HepG2 (cell line): ENCODE measurements at regions not wholly inside any gene's neighbourhood (a gene's known extent, or its start where the extent isn't known, plus 50 kb on each side); places are given as distances from the start of the nearest gene placed in this dataset.

ENCODE experiments used
- MIER2 ChIP-seq: IDR thresholded peaks from 2 replicates; pipeline ENCODE4 v1.6.1; 2016; ENCODE audit warnings: missing biosample characterization, missing genetic modification reagents
- MTF2 ChIP-seq: sonication (generic); formaldehyde crosslinking; IDR thresholded peaks from 2 replicates; pipeline ENCODE4 v1.5.0; 2020; ENCODE audit warnings: missing genetic modification reagents, borderline replicate concordance
- RFX3 ChIP-seq: IDR thresholded peaks from 2 replicates; pipeline ENCODE4 v1.6.1; 2016; ENCODE audit warnings: missing biosample characterization, missing genetic modification reagents
- TBP ChIP-seq: sonication (generic); formaldehyde crosslinking; IDR thresholded peaks from 2 replicates; pipeline ENCODE4 v1.5.0; 2020; ENCODE audit warnings: missing genetic modification reagents
- ZC3H4 ChIP-seq: sonication (generic); formaldehyde crosslinking; IDR thresholded peaks from 2 replicates; pipeline ENCODE4 v1.4.0; 2020; ENCODE audit warnings: missing genetic modification reagents, borderline replicate concordance
- ZNF296 ChIP-seq: sonication (generic); formaldehyde crosslinking; conservative IDR thresholded peaks from 2 replicates; pipeline ENCODE4 v1.5.0; 2020; ENCODE audit warnings: mild to moderate bottlenecking, missing genetic modification reagents
- ZNF556 ChIP-seq: sonication (generic); formaldehyde crosslinking; IDR thresholded peaks from 2 replicates; pipeline ENCODE4 v1.4.0; 2020; ENCODE audit warnings: mild to moderate bottlenecking, missing genetic modification reagents, borderline replicate concordance
- ZNF776 ChIP-seq: sonication (generic); formaldehyde crosslinking; IDR thresholded peaks from 2 replicates; pipeline ENCODE4 v1.4.0; 2020; ENCODE audit warnings: mild to moderate bottlenecking, missing genetic modification reagents
- ZNF777 ChIP-seq: sonication (generic); formaldehyde crosslinking; IDR thresholded peaks from 2 replicates; pipeline ENCODE4 v1.4.0; 2020; ENCODE audit warnings: missing genetic modification reagents
- ZNF878 ChIP-seq: sonication (generic); formaldehyde crosslinking; IDR thresholded peaks from 2 replicates; pipeline ENCODE4 v1.8.1; 2023; ENCODE audit warnings: mild to moderate bottlenecking, missing genetic modification reagents, moderate library complexity
- TF ChIP-seq, protein P1 (sequence below): sonication (generic); formaldehyde crosslinking; IDR thresholded peaks from 2 replicates; pipeline ENCODE4 v1.4.0; 2020; ENCODE audit warnings: mild to moderate bottlenecking, missing genetic modification reagents
- TF ChIP-seq, protein P2 (sequence below): IDR thresholded peaks from 2 replicates; pipeline ENCODE4 v1.6.1; 2012; ENCODE audit warnings: low read length, improper control_type of control experiment
- TF ChIP-seq, protein P3 (sequence below): sonication (generic); formaldehyde crosslinking; IDR thresholded peaks from 2 replicates; pipeline ENCODE4 v1.4.0; 2020; ENCODE audit warnings: mild to moderate bottlenecking, missing genetic modification reagents
- TF ChIP-seq, protein P4 (sequence below): sonication (generic); formaldehyde crosslinking; IDR thresholded peaks from 2 replicates; pipeline ENCODE4 v1.9.0; 2021; ENCODE audit warnings: missing genetic modification reagents, borderline replicate concordance

GRCh38 chr13:73338389-73338788 is 279.6 kb downstream of the KLF5 start (continued):
- TF ChIP-seq, protein P1, sequence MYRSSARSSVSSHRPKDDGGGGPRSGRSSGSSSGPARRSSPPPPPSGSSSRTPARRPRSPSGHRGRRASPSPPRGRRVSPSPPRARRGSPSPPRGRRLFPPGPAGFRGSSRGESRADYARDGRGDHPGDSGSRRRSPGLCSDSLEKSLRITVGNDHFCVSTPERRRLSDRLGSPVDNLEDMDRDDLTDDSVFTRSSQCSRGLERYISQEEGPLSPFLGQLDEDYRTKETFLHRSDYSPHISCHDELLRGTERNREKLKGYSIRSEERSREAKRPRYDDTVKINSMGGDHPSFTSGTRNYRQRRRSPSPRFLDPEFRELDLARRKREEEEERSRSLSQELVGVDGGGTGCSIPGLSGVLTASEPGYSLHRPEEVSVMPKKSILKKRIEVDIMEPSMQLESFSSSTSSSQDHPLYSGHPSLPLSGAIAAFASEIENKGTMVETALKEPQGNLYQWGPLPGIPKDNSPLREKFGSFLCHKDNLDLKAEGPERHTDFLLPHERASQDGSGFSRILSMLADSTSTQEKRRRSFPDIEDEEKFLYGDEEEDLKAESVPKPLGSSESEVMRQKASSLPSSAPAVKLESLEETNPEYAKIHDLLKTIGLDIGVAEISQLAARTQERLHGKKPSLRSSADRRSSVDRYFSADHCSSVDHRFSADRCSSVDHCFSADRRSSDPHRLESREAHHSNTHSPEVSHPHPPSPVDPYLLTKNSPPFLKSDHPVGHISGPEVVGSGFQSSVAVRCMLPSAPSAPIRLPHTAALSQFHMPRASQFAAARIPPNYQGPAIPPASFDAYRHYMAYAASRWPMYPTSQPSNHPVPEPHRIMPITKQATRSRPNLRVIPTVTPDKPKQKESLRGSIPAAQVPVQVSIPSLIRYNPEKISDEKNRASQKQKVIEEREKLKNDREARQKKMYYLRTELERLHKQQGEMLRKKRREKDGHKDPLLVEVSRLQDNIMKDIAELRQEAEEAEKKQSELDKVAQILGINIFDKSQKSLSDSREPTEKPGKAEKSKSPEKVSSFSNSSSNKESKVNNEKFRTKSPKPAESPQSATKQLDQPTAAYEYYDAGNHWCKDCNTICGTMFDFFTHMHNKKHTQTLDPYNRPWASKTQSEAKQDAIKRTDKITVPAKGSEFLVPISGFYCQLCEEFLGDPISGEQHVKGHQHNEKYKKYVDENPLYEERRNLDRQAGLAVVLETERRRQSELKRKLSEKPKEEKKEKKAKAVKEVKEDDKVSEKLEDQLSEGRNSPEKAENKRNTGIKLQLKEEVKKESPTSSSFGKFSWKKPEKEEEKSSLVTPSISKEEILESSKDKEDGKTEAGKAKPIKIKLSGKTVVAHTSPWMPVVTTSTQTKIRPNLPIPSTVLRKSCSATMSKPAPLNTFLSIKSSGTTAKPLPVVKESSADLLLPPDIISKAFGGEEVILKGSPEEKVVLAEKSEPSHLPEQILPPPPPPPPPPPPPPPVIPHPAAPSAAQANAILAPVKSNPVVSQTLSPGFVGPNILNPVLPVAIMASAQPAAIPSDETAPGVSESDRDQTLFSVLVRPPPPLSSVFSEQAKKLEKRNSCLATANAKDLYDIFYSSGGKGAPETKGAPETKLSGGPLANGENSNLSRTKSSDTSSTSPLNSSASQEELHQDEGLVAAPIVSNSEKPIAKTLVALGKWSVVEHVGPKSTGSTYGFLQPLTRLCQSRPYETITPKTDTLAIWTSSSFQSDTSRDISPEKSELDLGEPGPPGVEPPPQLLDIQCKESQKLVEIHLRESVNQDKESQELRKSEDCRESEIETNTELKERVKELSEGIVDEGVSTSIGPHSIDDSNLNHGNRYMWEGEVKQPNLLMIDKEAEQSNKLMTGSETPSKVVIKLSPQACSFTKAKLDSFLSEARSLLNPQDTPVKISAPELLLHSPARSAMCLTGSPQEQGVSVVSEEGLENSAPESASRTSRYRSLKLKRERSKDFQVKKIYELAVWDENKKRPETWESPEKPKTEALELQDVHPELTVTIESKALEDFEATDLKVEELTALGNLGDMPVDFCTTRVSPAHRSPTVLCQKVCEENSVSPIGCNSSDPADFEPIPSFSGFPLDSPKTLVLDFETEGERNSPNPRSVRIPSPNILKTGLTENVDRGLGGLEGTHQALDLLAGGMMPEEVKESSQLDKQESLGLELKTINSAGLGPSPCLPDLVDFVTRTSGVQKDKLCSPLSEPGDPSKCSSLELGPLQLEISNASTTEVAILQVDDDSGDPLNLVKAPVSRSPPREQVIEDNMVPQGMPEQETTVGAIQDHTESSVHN (CRISPR knock-in tag): no peak
- no peak for TF ChIP-seq ZC3H4 (CRISPR knock-in tag)
- TF ChIP-seq, protein P2, sequence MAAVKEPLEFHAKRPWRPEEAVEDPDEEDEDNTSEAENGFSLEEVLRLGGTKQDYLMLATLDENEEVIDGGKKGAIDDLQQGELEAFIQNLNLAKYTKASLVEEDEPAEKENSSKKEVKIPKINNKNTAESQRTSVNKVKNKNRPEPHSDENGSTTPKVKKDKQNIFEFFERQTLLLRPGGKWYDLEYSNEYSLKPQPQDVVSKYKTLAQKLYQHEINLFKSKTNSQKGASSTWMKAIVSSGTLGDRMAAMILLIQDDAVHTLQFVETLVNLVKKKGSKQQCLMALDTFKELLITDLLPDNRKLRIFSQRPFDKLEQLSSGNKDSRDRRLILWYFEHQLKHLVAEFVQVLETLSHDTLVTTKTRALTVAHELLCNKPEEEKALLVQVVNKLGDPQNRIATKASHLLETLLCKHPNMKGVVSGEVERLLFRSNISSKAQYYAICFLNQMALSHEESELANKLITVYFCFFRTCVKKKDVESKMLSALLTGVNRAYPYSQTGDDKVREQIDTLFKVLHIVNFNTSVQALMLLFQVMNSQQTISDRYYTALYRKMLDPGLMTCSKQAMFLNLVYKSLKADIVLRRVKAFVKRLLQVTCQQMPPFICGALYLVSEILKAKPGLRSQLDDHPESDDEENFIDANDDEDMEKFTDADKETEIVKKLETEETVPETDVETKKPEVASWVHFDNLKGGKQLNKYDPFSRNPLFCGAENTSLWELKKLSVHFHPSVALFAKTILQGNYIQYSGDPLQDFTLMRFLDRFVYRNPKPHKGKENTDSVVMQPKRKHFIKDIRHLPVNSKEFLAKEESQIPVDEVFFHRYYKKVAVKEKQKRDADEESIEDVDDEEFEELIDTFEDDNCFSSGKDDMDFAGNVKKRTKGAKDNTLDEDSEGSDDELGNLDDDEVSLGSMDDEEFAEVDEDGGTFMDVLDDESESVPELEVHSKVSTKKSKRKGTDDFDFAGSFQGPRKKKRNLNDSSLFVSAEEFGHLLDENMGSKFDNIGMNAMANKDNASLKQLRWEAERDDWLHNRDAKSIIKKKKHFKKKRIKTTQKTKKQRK: no peak
- TF ChIP-seq ZNF296 (CRISPR knock-in tag): no peak
- no peak for TF ChIP-seq MTF2 (CRISPR knock-in tag)
- TF ChIP-seq TBP: no peak
- TF ChIP-seq, protein P3, sequence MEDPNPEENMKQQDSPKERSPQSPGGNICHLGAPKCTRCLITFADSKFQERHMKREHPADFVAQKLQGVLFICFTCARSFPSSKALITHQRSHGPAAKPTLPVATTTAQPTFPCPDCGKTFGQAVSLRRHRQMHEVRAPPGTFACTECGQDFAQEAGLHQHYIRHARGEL: no peak
- TF ChIP-seq ZNF776 (CRISPR knock-in tag): no peak
- TF ChIP-seq, protein P4, sequence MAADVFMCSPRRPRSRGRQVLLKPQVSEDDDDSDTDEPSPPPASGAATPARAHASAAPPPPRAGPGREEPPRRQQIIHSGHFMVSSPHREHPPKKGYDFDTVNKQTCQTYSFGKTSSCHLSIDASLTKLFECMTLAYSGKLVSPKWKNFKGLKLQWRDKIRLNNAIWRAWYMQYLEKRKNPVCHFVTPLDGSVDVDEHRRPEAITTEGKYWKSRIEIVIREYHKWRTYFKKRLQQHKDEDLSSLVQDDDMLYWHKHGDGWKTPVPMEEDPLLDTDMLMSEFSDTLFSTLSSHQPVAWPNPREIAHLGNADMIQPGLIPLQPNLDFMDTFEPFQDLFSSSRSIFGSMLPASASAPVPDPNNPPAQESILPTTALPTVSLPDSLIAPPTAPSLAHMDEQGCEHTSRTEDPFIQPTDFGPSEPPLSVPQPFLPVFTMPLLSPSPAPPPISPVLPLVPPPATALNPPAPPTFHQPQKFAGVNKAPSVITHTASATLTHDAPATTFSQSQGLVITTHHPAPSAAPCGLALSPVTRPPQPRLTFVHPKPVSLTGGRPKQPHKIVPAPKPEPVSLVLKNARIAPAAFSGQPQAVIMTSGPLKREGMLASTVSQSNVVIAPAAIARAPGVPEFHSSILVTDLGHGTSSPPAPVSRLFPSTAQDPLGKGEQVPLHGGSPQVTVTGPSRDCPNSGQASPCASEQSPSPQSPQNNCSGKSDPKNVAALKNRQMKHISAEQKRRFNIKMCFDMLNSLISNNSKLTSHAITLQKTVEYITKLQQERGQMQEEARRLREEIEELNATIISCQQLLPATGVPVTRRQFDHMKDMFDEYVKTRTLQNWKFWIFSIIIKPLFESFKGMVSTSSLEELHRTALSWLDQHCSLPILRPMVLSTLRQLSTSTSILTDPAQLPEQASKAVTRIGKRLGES (CRISPR knock-in tag): no peak
- TF ChIP-seq MIER2 (CRISPR knock-in tag): no peak
- no peak for TF ChIP-seq ZNF556 (CRISPR knock-in tag)
- no peak for TF ChIP-seq RFX3
- no peak for TF ChIP-seq ZNF777 (CRISPR knock-in tag)
- no peak for TF ChIP-seq ZNF878 (CRISPR knock-in tag)
